HEK293T (cell line): ENCODE measurements at regions not wholly inside any gene's neighbourhood (a gene's known extent, or its start where the extent isn't known, plus 50 kb on each side); places are given as distances from the start of the nearest gene placed in this dataset.

Experiments
- ARNT ChIP-seq: fragments of 450-650 bp; IDR thresholded peaks from 2 replicates; pipeline ENCODE4 v1.6.1; 2017; ENCODE audit warnings: mild to moderate bottlenecking
- BHLHE40 ChIP-seq: fragments of 450-650 bp; IDR thresholded peaks from 2 replicates; pipeline ENCODE4 v1.6.1; 2016; ENCODE audit warnings: mild to moderate bottlenecking, moderate library complexity, borderline replicate concordance
- ELF4 ChIP-seq: fragments of 450-650 bp; IDR thresholded peaks from 2 replicates; pipeline ENCODE4 v1.6.1; 2017; ENCODE audit warnings: antibody characterized with exemption
- FOXA1 ChIP-seq: fragments of 450-650 bp; IDR thresholded peaks from 2 replicates; pipeline ENCODE4 v1.6.1; 2016; ENCODE audit warnings: mild to moderate bottlenecking
- FOXK2 ChIP-seq: fragments of 450-650 bp; IDR thresholded peaks from 2 replicates; pipeline ENCODE4 v1.6.1; 2016; ENCODE audit warnings: mild to moderate bottlenecking
- FOXM1 ChIP-seq: fragments of 450-650 bp; IDR thresholded peaks from 2 replicates; pipeline ENCODE4 v1.6.1; 2017; ENCODE audit warnings: mild to moderate bottlenecking, borderline replicate concordance
- LEF1 ChIP-seq: fragments of 450-650 bp; IDR thresholded peaks from 2 replicates; pipeline ENCODE4 v1.6.1; 2017; ENCODE audit warnings: mild to moderate bottlenecking, borderline replicate concordance
- NFRKB ChIP-seq: fragments of 450-650 bp; IDR thresholded peaks from 2 replicates; pipeline ENCODE4 v1.6.1; 2016; ENCODE audit warnings: mild to moderate bottlenecking, moderate library complexity
- PKNOX1 ChIP-seq: fragments of 450-650 bp; IDR thresholded peaks from 2 replicates; pipeline ENCODE4 v1.6.1; 2016
- SUZ12 ChIP-seq: fragments of 450-650 bp; IDR thresholded peaks from 2 replicates; pipeline ENCODE4 v1.6.1; 2016; ENCODE audit warnings: mild to moderate bottlenecking
- TARDBP ChIP-seq: fragments of 450-650 bp; IDR thresholded peaks from 2 replicates; pipeline ENCODE4 v1.6.1; 2016

GRCh38 chr3:124443446-124443845, 286.8 kb upstream of the UMPS start:
- TF ChIP-seq FOXM1 (no peak), BHLHE40 (no peak), ELF4 (no peak), FOXK2 (no peak), ARNT (no peak), SUZ12 (no peak), LEF1 (no peak), PKNOX1 (no peak), FOXA1 (no peak), TARDBP (no peak), NFRKB (no peak)
